ENCODE measurements at regions not wholly inside any gene's neighbourhood (a gene's known extent, or its start where the extent isn't known, plus 50 kb on each side); places are given as distances from the start of the nearest gene placed in this dataset.
"Not testable (repeated sequence)": the region's sequence is repeated elsewhere in the genome, so short reads cannot be mapped to it uniquely, and the experiment has no call there.

- H3K9me3 ChIP-seq (ENCODE audit: control insufficient read depth, insufficient read depth, low read depth, low read length): no peaks in the 10 kb centered on the region
- POLR2A ChIA-PET: no interaction called here
- CTCF ChIA-PET: no interaction called here
- no peak overlapping the region for H3K27ac ChIP-seq (ENCODE audit: extremely low read depth, low read depth, low read length)
- no peaks in the 10 kb centered on the region for H3K4me1 ChIP-seq (ENCODE audit: control insufficient read depth, insufficient read depth, low read length)
- H3K4me3 ChIP-seq (ENCODE audit: low read depth, low read length): no peak overlapping the region
- TF ChIP-seq ZNF560 (tag by site-specific recombination; IDR thresholded peaks at IDR 0.05; ENCODE audit: borderline replicate concordance): no peak
- TF ChIP-seq ZNF248 (tag by site-specific recombination; IDR thresholded peaks at IDR 0.05): no peak
- no peak for TF ChIP-seq ZNF76 (tag by site-specific recombination; IDR thresholded peaks at IDR 0.05; ENCODE audit: borderline replicate concordance, low read depth)
- no peak for TF ChIP-seq ZNF621 (tag by site-specific recombination; IDR thresholded peaks at IDR 0.05)
- no peak for TF ChIP-seq GFI1B (tag by site-specific recombination; IDR thresholded peaks at IDR 0.05)
- TF ChIP-seq ZSCAN18 (tag by site-specific recombination; IDR thresholded peaks at IDR 0.05): no peak
- no peak for TF ChIP-seq ZNF600 (tag by site-specific recombination; IDR thresholded peaks at IDR 0.05)
- TF ChIP-seq ZNF175 (tag by site-specific recombination; IDR thresholded peaks at IDR 0.05): no peak
- no peak for TF ChIP-seq ZNF555 (tag by site-specific recombination; conservative IDR thresholded peaks at IDR 0.05)
- TF ChIP-seq ZBTB21 (tag by site-specific recombination; IDR thresholded peaks at IDR 0.05): no peak
- no peak for TF ChIP-seq REPIN1 (tag by site-specific recombination; IDR thresholded peaks at IDR 0.05; ENCODE audit: low read depth)
- no peak for TF ChIP-seq KLF10 (tag by site-specific recombination; IDR thresholded peaks at IDR 0.05)
- TF ChIP-seq ZNF335 (tag by site-specific recombination; conservative IDR thresholded peaks at IDR 0.05): no peak
- no peak for TF ChIP-seq GLI2 (tag by site-specific recombination; IDR thresholded peaks at IDR 0.05; ENCODE audit: borderline replicate concordance, low read depth)
- H3K36me3 ChIP-seq (ENCODE audit: control insufficient read depth in 2 of 2, insufficient read depth in 1 of 2, low read length in 2 of 2): no peaks in the 10 kb centered on the region
Observed at GRCh38 chr5:19241690-19242089, 746.3 kb downstream of the CDH18 start.

- H3K9me3 ChIP-seq (ENCODE audit: control insufficient read depth, insufficient read depth, low read depth, low read length); H3K27ac ChIP-seq (ENCODE audit: extremely low read depth, low read depth, low read length); H3K4me3 ChIP-seq (ENCODE audit: low read depth, low read length); H3K36me3 ChIP-seq (ENCODE audit: control insufficient read depth in 2 of 2, insufficient read depth in 1 of 2, low read length in 2 of 2); POLR2A ChIA-PET; CTCF ChIA-PET; H3K4me1 ChIP-seq (ENCODE audit: control insufficient read depth, insufficient read depth, low read length): not testable (repeated sequence)
- TF ChIP-seq ZNF146 (tag by site-specific recombination; IDR thresholded peaks at IDR 0.05): peak; percentile 76
- TF ChIP-seq ZNF280D (tag by site-specific recombination; IDR thresholded peaks at IDR 0.05): peak; percentile 79; the same call in 1 of the 2 replicates
Observed at GRCh38 chr5:19246191-19246590, 741.8 kb downstream of the CDH18 start.

- no peak overlapping the region for H3K4me3 ChIP-seq (ENCODE audit: low read depth, low read length)
- no peak overlapping the region for H3K27ac ChIP-seq (ENCODE audit: extremely low read depth, low read depth, low read length)
- ChIA-PET POLR2A (no interaction called here), CTCF (no interaction called here)
- H3K36me3 ChIP-seq (ENCODE audit: control insufficient read depth in 2 of 2, insufficient read depth in 1 of 2, low read length in 2 of 2): no peaks in the 10 kb centered on the region
- H3K4me1 ChIP-seq (ENCODE audit: control insufficient read depth, insufficient read depth, low read length): no peaks in the 10 kb centered on the region
- no peaks in the 10 kb centered on the region for H3K9me3 ChIP-seq (ENCODE audit: control insufficient read depth, insufficient read depth, low read depth, low read length)
- TF ChIP-seq BCL11A (tag by site-specific recombination; IDR thresholded peaks at IDR 0.05; ENCODE audit: low read depth) (no peak), ZNF513 (tag by site-specific recombination; IDR thresholded peaks at IDR 0.05) (no peak), ZNF140 (tag by site-specific recombination; IDR thresholded peaks at IDR 0.05) (peak; percentile 48; the same call in 1 of the 2 replicates), ZNF37A (tag by site-specific recombination; IDR thresholded peaks at IDR 0.05) (no peak), ZNF518A (tag by site-specific recombination; conservative IDR thresholded peaks at IDR 0.05; ENCODE audit: low read depth) (peak; percentile 51; the same call in 1 of the 2 replicates)
Observed at GRCh38 chr5:19247302-19247701, 740.7 kb downstream of the CDH18 start.

Data from HEK293 (cell line).